Caco-2 (cell line): ENCODE measurements at regions not wholly inside any gene's neighbourhood (a gene's known extent, or its start where the extent isn't known, plus 50 kb on each side); places are given as distances from the start of the nearest gene placed in this dataset.

Experiments used
- BruUV-seq: library from RNA; stranded (reverse); fragments of 400-500 nt; replicated peaks from 2 replicates; lab custom pipeline; 2021; lab: Mats Ljungman, UMichigan
- CTCF ChIA-PET: fragments of 300-600 bp; sonication (Branson Sonifier 250); formaldehyde crosslinking; loops from one replicate; lab custom pipeline; 2022; ENCODE audit warnings: antibody characterized with exemption; lab: Charles Lee
- POLR2A ChIA-PET: fragments of 300-600 bp; sonication (Branson Sonifier 250); formaldehyde crosslinking; loops from one replicate; lab custom pipeline; 2022; ENCODE audit warnings: antibody characterized with exemption; lab: Charles Lee
- DNase-seq, 2 experiments: peaks; one replicate each; pipeline versions ENCODE4 v3.0.0 to v3.0.0-alpha.2; 2020 to 2022
- H3K27me3 ChIP-seq: replicated peaks from 2 replicates; pipeline ENCODE4 v1.6.0; 2011; ENCODE audit warnings: low read length; ENCODE audit not compliant: control insufficient read depth, insufficient read depth
- H3K36me3 ChIP-seq: 2 replicates; pipeline ENCODE4 v1.5.1; 2011; ENCODE audit warnings: low read length; ENCODE audit not compliant: control insufficient read depth, insufficient read depth
- H3K4me1 ChIP-seq: fragments of 250-450 bp; sonication (Bioruptor Pico); 2 replicates; pipeline ENCODE4 v1.5.1; 2020; ENCODE audit warnings: mild to moderate bottlenecking
- H3K4me3 ChIP-seq: 2 replicates; pipeline ENCODE4 v1.5.1; 2011; ENCODE audit warnings: low read depth, mild to moderate bottlenecking, control low read depth, low read length
- H3K9me3 ChIP-seq: fragments of 250-450 bp; sonication (Bioruptor Pico); 2 replicates; pipeline ENCODE4 v1.5.1; 2020; ENCODE audit warnings: mild to moderate bottlenecking, moderate library complexity
- H3K27ac Mint-ChIP-seq: one replicate; pipeline ENCODE4 v1.8.0; 2022; ENCODE audit warnings: mixed read lengths; ENCODE audit not compliant: unreplicated experiment
- H3K27me3 Mint-ChIP-seq: one replicate; pipeline ENCODE4 v1.8.0; 2022; ENCODE audit warnings: mixed read lengths; ENCODE audit not compliant: insufficient read depth, unreplicated experiment
- H3K36me3 Mint-ChIP-seq: one replicate; pipeline ENCODE4 v1.8.0; 2022; ENCODE audit warnings: mild to moderate bottlenecking, mixed read lengths; ENCODE audit not compliant: insufficient read depth, unreplicated experiment
- H3K4me1 Mint-ChIP-seq: one replicate; pipeline ENCODE4 v1.8.0; 2022; ENCODE audit warnings: low read depth, mixed read lengths; ENCODE audit not compliant: unreplicated experiment
- H3K4me3 Mint-ChIP-seq: one replicate; pipeline ENCODE4 v1.8.0; 2022; ENCODE audit warnings: mild to moderate bottlenecking, moderate library complexity, mixed read lengths; ENCODE audit not compliant: unreplicated experiment
- H3K9me3 Mint-ChIP-seq: one replicate; pipeline ENCODE4 v1.8.0; 2022; ENCODE audit warnings: mixed read lengths; ENCODE audit not compliant: unreplicated experiment
- intact Hi-C: fragments of 100-400 bp; cut with micrococcal nuclease; formaldehyde crosslinking; loops from one replicate; pipeline ENCODE4 v1.10.0; 2022; ENCODE audit not compliant: unreplicated experiment
- TF ChIP-seq, protein P1 (sequence below), 2 experiments: fragments of 200-600 bp in 1 of 2; IDR thresholded peaks; 1 replicate in 1 of 2; 2 replicates in 1 of 2; pipeline versions ENCODE4 v1.5.1 to v1.8.0; 2011 to 2022; ENCODE audit warnings: antibody characterized with exemption in 1 of 2, control low read depth in 1 of 2, inconsistent platforms in 1 of 2, low read depth in 1 of 2, low read length in 1 of 2, mild to moderate bottlenecking in 1 of 2, moderate library complexity in 1 of 2; ENCODE audit not compliant: insufficient read depth in 1 of 2, severe bottlenecking in 1 of 2, unreplicated experiment in 1 of 2

DNA sequence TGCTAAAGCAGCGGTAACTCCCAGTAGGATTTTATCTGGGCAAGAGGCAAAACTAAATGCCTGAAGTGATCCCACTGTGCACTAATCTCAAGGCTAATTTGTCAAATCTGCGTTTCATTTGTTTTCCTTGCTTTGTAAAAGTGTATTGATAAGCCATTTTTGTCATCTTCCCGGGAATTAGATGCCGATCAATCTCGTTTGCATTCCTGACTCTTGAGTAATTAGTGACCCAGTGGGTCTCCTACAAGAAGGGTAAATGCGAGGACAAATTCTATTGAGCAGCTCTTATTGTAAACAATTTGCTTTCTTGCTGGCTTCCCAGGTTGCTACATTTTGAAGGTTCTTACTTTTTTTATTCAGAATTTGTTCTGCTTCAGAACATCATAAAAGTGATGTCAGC, 129.7 kb downstream of the EFNB2 start:
- Mint-ChIP-seq H3K27me3 (no peaks in the 10 kb centered on the region), H3K36me3 (no peaks in the 10 kb centered on the region), H3K27ac (no peak overlapping the region), H3K9me3 (no peaks in the 10 kb centered on the region), H3K4me1 (no peaks in the 10 kb centered on the region), H3K4me3 (no peak overlapping the region)
- ChIA-PET CTCF (no interaction called here), POLR2A (no interaction called here)
- DNase-seq = no peak
- intact Hi-C loops = no loop called here
- no peaks in the 10 kb centered on the region for H3K27me3 ChIP-seq
- TF ChIP-seq, protein P1, sequence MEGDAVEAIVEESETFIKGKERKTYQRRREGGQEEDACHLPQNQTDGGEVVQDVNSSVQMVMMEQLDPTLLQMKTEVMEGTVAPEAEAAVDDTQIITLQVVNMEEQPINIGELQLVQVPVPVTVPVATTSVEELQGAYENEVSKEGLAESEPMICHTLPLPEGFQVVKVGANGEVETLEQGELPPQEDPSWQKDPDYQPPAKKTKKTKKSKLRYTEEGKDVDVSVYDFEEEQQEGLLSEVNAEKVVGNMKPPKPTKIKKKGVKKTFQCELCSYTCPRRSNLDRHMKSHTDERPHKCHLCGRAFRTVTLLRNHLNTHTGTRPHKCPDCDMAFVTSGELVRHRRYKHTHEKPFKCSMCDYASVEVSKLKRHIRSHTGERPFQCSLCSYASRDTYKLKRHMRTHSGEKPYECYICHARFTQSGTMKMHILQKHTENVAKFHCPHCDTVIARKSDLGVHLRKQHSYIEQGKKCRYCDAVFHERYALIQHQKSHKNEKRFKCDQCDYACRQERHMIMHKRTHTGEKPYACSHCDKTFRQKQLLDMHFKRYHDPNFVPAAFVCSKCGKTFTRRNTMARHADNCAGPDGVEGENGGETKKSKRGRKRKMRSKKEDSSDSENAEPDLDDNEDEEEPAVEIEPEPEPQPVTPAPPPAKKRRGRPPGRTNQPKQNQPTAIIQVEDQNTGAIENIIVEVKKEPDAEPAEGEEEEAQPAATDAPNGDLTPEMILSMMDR (IDR thresholded peaks at IDR 0.05; ENCODE audit: insufficient read depth in 1 of 2, low read depth in 1 of 2, low read length in 1 of 2, severe bottlenecking in 1 of 2, unreplicated experiment in 1 of 2) = no peak
- no peaks in the 10 kb centered on the region for H3K4me1 ChIP-seq
- no peaks in the 10 kb centered on the region for H3K9me3 ChIP-seq
- no peak overlapping the region for H3K4me3 ChIP-seq
- H3K36me3 ChIP-seq = no peaks in the 10 kb centered on the region
- BruUV-seq = no TSS peak

DNA sequence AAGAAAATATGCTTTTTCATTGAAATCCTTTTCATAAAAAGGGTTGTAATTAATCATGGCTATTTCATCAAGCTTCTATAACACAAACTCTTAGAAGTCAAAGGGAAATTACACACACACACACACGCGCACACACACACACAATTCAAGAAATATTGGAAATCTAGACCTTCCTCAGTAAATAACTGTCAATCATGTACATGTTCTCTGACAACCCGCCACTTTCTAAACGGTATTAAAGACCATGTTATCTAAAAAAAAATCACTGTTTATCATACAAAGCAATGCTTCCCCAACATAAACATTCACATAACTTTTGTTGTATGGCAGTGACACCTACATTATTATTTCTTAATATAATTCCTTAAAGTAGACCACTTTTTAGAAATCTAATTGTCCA, 132.2 kb downstream of the EFNB2 start:
- H3K9me3 ChIP-seq = no peaks in the 10 kb centered on the region
- Mint-ChIP-seq H3K4me3 (no peak overlapping the region), H3K4me1 (no peaks in the 10 kb centered on the region), H3K27me3 (no peaks in the 10 kb centered on the region), H3K9me3 (no peaks in the 10 kb centered on the region), H3K27ac (no peak overlapping the region), H3K36me3 (no peaks in the 10 kb centered on the region)
- TF ChIP-seq, protein P1 (IDR thresholded peaks at IDR 0.05; ENCODE audit: insufficient read depth in 1 of 2, low read depth in 1 of 2, low read length in 1 of 2, severe bottlenecking in 1 of 2, unreplicated experiment in 1 of 2) = no peak
- no peaks in the 10 kb centered on the region for H3K27me3 ChIP-seq
- H3K36me3 ChIP-seq = no peaks in the 10 kb centered on the region
- no peak for DNase-seq
- intact Hi-C loops = no loop called here
- ChIA-PET POLR2A (no interaction called here), CTCF (no interaction called here)
- no peak overlapping the region for H3K4me3 ChIP-seq
- BruUV-seq = no TSS peak
- no peaks in the 10 kb centered on the region for H3K4me1 ChIP-seq

DNA sequence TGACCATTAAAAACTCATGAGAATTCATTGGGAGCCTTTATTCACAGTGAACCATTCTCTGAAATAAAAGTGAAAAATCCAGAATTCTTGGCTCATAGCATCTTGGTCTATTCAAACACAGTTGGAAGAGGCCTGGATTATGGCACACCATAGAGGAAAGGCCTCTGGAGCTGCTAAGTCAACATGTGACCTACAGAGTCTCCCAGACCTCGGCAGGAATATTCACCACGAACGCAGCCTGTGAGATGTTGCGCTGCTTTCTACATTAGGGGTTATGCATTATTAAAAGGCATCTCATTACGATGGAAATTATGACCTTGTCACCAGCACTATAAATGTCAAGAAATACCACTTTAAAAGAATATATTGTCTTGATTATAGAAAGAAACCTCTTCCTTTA, 132.6 kb downstream of the EFNB2 start:
- no peak overlapping the region for H3K4me3 ChIP-seq
- no TSS peak for BruUV-seq
- Mint-ChIP-seq H3K36me3 (no peaks in the 10 kb centered on the region), H3K9me3 (no peaks in the 10 kb centered on the region), H3K27ac (no peak overlapping the region), H3K4me3 (no peak overlapping the region), H3K4me1 (no peaks in the 10 kb centered on the region), H3K27me3 (no peaks in the 10 kb centered on the region)
- CTCF ChIA-PET = no interaction called here
- intact Hi-C loops = no loop called here
- H3K4me1 ChIP-seq = no peaks in the 10 kb centered on the region
- no peak for DNase-seq
- H3K9me3 ChIP-seq = no peaks in the 10 kb centered on the region
- POLR2A ChIA-PET = no interaction called here
- H3K36me3 ChIP-seq = no peaks in the 10 kb centered on the region
- H3K27me3 ChIP-seq = no peaks in the 10 kb centered on the region
- TF ChIP-seq, protein P1 (IDR thresholded peaks at IDR 0.05; ENCODE audit: insufficient read depth in 1 of 2, low read depth in 1 of 2, low read length in 1 of 2, severe bottlenecking in 1 of 2, unreplicated experiment in 1 of 2) = no peak
